ENCODE measurements at regions not wholly inside any gene's neighbourhood (a gene's known extent, or its start where the extent isn't known, plus 50 kb on each side); places are given as distances from the start of the nearest gene placed in this dataset.

- H3K4me1 ChIP-seq (ENCODE audit: control insufficient read depth in 4 of 4, insufficient read depth in 4 of 4, low read length in 3 of 4) = no peaks in the 10 kb centered on the region
- H3K27ac ChIP-seq (ENCODE audit: low read depth in 1 of 2, low read length in 2 of 2) = no peak overlapping the region
- TF ChIP-seq SP1 (IDR thresholded peaks at IDR 0.05) = no peak
- TF ChIP-seq HNF4A (conservative IDR thresholded peaks at IDR 0.05) = no peak
- H3K9me3 ChIP-seq (ENCODE audit: control insufficient read depth in 4 of 4, low read length in 3 of 4) = peaks cover 0 to 2% (median 0%) of the 10 kb centered on the region in 4 donors
- H3K9ac ChIP-seq (ENCODE audit: low read depth in 1 of 2, low read length in 2 of 2) = no peak overlapping the region
- 76% methylated on average over 20 of the region's 20 CpGs for WGBS
- DNase-seq (ENCODE audit: low spot score) = no peak
- no peak overlapping the region for H3K4me3 ChIP-seq (ENCODE audit: low read depth in 1 of 3, low read length in 3 of 3)
- H3K36me3 ChIP-seq (ENCODE audit: control insufficient read depth in 4 of 4, insufficient read depth in 3 of 4, low read depth in 1 of 4, low read length in 3 of 4) = no peaks in the 10 kb centered on the region
- peaks cover 0 to 2% (median 0%) of the 10 kb centered on the region in 4 donors for H3K27me3 ChIP-seq (ENCODE audit: control insufficient read depth in 4 of 4, insufficient read depth in 4 of 4, low read length in 3 of 4)
Measured at GRCh38 chr1:29696656-29697390, 460.5 kb downstream of the PTPRU start.

- no peak for TF ChIP-seq FOXA1 (IDR thresholded peaks at IDR 0.05)
- no peak for TF ChIP-seq HNF4G (IDR thresholded peaks at IDR 0.05)
- TF ChIP-seq JUND (IDR thresholded peaks at IDR 0.05) = no peak
- TF ChIP-seq GABPA (IDR thresholded peaks at IDR 0.05 in 1 of 2, conservative IDR thresholded peaks at IDR 0.05 in 1 of 2) = no peak
- TF ChIP-seq MAX (IDR thresholded peaks at IDR 0.05) = no peak
- H3K36me3 ChIP-seq (ENCODE audit: control insufficient read depth in 4 of 4, insufficient read depth in 3 of 4, low read depth in 1 of 4, low read length in 3 of 4) = no peaks in the 10 kb centered on the region
- H3K4me1 ChIP-seq (ENCODE audit: control insufficient read depth in 4 of 4, insufficient read depth in 4 of 4, low read length in 3 of 4) = no peaks in the 10 kb centered on the region
- no peak for DNase-seq (ENCODE audit: low spot score)
- H3K27me3 ChIP-seq (ENCODE audit: control insufficient read depth in 4 of 4, insufficient read depth in 4 of 4, low read length in 3 of 4) = peaks cover 0 to 2% (median 0%) of the 10 kb centered on the region in 4 donors
- WGBS = 68% methylated on average over 5 of the region's 5 CpGs
- H3K27ac ChIP-seq (ENCODE audit: low read depth in 1 of 2, low read length in 2 of 2) = no peak overlapping the region
- H3K4me3 ChIP-seq (ENCODE audit: low read depth in 1 of 3, low read length in 3 of 3) = no peak overlapping the region
- peaks cover 0 to 2% (median 0%) of the 10 kb centered on the region in 4 donors for H3K9me3 ChIP-seq (ENCODE audit: control insufficient read depth in 4 of 4, low read length in 3 of 4)
- H3K9ac ChIP-seq (ENCODE audit: low read depth in 1 of 2, low read length in 2 of 2) = no peak overlapping the region
Measured at GRCh38 chr1:29695803-29696202, 459.5 kb downstream of the PTPRU start.

- no peak overlapping the region for H3K9ac ChIP-seq (ENCODE audit: low read depth in 1 of 2, low read length in 2 of 2)
- WGBS = 70% methylated on average over 3 of the region's 3 CpGs
Measured at GRCh38 chr1:29695036-29695435, 458.7 kb downstream of the PTPRU start.

More at GRCh38 chr1:29695036-29695435, 458.7 kb downstream of the PTPRU start:
- Histone ChIP-seq H3K9me3 (ENCODE audit: control insufficient read depth in 4 of 4, low read length in 3 of 4) (peaks cover 0 to 2% (median 0%) of the 10 kb centered on the region in 4 donors), H3K36me3 (ENCODE audit: control insufficient read depth in 4 of 4, insufficient read depth in 3 of 4, low read depth in 1 of 4, low read length in 3 of 4) (no peaks in the 10 kb centered on the region), H3K4me1 (ENCODE audit: control insufficient read depth in 4 of 4, insufficient read depth in 4 of 4, low read length in 3 of 4) (no peaks in the 10 kb centered on the region), H3K27ac (ENCODE audit: low read depth in 1 of 2, low read length in 2 of 2) (no peak overlapping the region), H3K27me3 (ENCODE audit: control insufficient read depth in 4 of 4, insufficient read depth in 4 of 4, low read length in 3 of 4) (peaks cover 0 to 2% (median under 1%) of the 10 kb centered on the region in 4 donors), H3K4me3 (ENCODE audit: low read depth in 1 of 3, low read length in 3 of 3) (no peak overlapping the region)
- no peak for DNase-seq (ENCODE audit: low spot score)
- TF ChIP-seq NR2F2 (IDR thresholded peaks at IDR 0.05) (no peak), FOXA1 (IDR thresholded peaks at IDR 0.05) (no peak), HNF4G (IDR thresholded peaks at IDR 0.05) (no peak), MAX (IDR thresholded peaks at IDR 0.05) (no peak), FOXA2 (IDR thresholded peaks at IDR 0.05) (no peak), YY1 (IDR thresholded peaks at IDR 0.05) (no peak), HNF4A (conservative IDR thresholded peaks at IDR 0.05) (no peak), GABPA (IDR thresholded peaks at IDR 0.05 in 1 of 2, conservative IDR thresholded peaks at IDR 0.05 in 1 of 2) (no peak), JUND (IDR thresholded peaks at IDR 0.05) (no peak), RAD21 (IDR thresholded peaks at IDR 0.05) (no peak), SP1 (IDR thresholded peaks at IDR 0.05) (no peak)
- TF ChIP-seq, protein P1, sequence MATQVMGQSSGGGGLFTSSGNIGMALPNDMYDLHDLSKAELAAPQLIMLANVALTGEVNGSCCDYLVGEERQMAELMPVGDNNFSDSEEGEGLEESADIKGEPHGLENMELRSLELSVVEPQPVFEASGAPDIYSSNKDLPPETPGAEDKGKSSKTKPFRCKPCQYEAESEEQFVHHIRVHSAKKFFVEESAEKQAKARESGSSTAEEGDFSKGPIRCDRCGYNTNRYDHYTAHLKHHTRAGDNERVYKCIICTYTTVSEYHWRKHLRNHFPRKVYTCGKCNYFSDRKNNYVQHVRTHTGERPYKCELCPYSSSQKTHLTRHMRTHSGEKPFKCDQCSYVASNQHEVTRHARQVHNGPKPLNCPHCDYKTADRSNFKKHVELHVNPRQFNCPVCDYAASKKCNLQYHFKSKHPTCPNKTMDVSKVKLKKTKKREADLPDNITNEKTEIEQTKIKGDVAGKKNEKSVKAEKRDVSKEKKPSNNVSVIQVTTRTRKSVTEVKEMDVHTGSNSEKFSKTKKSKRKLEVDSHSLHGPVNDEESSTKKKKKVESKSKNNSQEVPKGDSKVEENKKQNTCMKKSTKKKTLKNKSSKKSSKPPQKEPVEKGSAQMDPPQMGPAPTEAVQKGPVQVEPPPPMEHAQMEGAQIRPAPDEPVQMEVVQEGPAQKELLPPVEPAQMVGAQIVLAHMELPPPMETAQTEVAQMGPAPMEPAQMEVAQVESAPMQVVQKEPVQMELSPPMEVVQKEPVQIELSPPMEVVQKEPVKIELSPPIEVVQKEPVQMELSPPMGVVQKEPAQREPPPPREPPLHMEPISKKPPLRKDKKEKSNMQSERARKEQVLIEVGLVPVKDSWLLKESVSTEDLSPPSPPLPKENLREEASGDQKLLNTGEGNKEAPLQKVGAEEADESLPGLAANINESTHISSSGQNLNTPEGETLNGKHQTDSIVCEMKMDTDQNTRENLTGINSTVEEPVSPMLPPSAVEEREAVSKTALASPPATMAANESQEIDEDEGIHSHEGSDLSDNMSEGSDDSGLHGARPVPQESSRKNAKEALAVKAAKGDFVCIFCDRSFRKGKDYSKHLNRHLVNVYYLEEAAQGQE (IDR thresholded peaks at IDR 0.05) = no peak
